Stimulated activated CD8-positive, alpha-beta memory T cell treated with anti-CD3 and anti-CD28 coated beads, Interleukin-15, amount 100 ng/mL, for 48 hours (primary cell): ENCODE measurements at regions not wholly inside any gene's neighbourhood (a gene's known extent, or its start where the extent isn't known, plus 50 kb on each side); places are given as distances from the start of the nearest gene placed in this dataset.

Experiments
- DNase-seq, 2 donors: peaks; one replicate each; pipeline ENCODE4 v3.0.0-alpha.2; 2020; ENCODE audit warnings: low read depth in 2 of 2

- no peak for DNase-seq
Observed at GRCh38 chrX:118167361-118167760, 50.8 kb upstream of the KLHL13 start.

- no peak for DNase-seq
Observed at GRCh38 chrX:118171356-118171755, 54.7 kb upstream of the KLHL13 start.

DNA sequence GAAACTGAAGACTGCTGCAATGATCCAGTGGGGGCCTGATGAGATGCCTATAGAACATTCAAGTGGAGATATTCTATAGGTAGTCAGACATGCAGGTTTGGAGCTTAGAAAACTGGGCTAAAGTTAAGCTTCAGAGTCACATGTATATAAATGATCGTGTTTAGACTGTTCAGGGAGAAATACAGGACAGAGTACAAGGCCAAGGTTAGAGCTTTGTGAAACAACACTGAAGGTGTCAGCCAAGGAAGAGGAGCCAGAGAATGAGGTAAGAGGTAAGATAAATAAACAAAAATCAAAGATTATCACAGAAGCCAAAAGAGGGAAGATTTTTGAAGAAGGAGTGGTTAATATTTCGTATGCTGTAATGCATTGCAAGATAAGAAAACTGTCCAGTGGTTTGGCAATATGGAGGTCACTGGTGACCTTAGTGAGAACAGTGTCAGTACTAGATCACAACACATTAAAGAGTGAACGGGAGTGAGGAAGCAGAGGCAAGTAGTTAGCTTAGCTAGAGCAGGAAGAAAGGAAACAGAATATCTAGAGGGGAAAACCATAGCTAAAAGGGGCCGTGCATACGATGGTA, 58.0 kb upstream of the KLHL13 start:
- DNase-seq: no peak

DNA sequence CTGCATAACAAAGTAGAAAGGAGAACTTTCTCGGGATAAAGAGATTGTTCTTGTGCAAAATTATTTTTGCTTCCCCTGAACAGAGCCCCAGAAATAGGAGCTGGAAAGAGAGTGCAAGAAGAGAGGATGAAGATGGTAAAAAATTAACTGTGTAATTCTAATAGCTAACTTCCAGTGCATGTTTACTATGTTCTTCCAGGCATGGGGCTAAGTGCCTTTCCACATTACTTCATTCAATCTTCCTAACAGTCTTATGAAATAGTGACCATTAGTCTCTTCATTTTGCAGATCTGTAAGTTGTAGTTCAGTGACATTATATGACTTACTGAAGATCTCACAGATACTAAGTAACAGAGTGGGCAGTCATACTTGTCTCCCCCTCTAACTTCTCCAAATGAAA, 61.1 kb upstream of the KLHL13 start:
- DNase-seq: no peak

GRCh38 chrX:118178450-118178849, 61.8 kb upstream of the KLHL13 start:
- DNase-seq: no peak

DNA sequence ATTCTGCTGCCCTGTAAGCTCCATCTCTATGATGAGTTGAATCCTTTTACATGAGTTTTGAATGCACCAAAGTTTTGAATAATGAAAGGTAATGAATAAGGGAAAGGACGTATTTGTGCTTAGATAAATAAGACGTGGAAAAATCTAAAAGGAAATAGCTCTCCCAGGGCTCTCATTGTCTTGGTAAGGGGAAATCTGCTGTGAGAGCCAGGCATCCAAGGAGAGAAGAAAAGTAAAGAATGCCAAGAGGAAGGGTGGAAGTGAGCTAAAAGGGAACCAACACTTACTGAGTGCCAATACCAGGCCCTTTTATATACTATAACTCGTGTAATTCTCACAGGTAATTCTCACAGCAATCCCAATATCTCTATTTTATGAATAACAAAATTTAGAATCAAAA, 62.6 kb upstream of the KLHL13 start:
- no peak for DNase-seq

- DNase-seq: no peak
Observed at GRCh38 chrX:118179718-118180117, 63.1 kb upstream of the KLHL13 start.

- no peak for DNase-seq
Observed at GRCh38 chrX:118181030-118181429, 64.4 kb upstream of the KLHL13 start.

- DNase-seq: no peak
Observed at GRCh38 chrX:118182025-118182424, 65.4 kb upstream of the KLHL13 start.

- no peak for DNase-seq
Observed at GRCh38 chrX:118182681-118183080, 66.1 kb upstream of the KLHL13 start.

GRCh38 chrX:118183606-118184005, 67.0 kb upstream of the KLHL13 start:
- DNase-seq: no peak

DNA sequence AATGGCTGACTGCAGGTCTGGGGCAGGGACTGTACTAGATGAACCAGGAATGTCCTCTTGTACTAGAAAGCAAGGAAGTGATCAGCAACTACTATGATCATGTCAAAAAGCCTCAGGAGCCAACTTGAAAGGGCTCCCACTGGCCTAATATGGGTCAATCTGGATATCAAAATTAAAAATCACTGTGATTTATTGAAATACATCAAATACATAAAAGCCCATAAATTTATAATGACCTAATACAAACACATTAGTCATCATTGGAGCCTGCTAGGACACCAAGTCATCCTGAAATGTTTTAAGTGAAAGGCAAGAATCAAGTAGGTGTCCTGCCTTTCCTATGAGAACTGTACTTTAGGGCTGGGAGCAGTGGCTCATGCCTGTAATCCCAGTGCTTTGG, 70.5 kb upstream of the KLHL13 start:
- no peak for DNase-seq

- no peak for DNase-seq
Observed at GRCh38 chrX:118189000-118189399, 72.4 kb upstream of the KLHL13 start.

DNA sequence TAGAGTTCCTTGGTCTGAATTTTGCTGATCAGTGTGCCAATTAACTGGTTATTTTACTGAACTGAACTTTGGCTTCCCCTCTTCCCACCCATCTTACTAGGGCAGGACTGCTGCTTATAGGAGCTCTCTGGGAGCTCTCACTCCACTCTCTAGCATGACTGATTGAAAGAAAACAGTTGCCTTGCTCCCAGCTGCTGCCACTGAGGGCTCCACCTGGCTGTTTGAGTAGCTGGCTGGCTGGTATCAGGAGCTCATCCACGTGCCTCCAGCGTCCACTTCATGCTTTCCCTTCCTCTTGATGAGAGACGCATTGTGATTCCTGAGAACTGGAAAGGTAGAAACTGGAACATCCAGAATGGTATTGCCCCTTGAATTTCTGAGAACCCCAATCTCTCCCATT, 73.0 kb upstream of the KLHL13 start:
- DNase-seq: no peak

- DNase-seq: no peak
Observed at GRCh38 chrX:118197730-118198129, 81.1 kb upstream of the KLHL13 start.

- no peak for DNase-seq
Observed at GRCh38 chrX:118198577-118198976, 82.0 kb upstream of the KLHL13 start.

GRCh38 chrX:118199997-118200396, 83.4 kb upstream of the KLHL13 start:
- DNase-seq: no peak

DNA sequence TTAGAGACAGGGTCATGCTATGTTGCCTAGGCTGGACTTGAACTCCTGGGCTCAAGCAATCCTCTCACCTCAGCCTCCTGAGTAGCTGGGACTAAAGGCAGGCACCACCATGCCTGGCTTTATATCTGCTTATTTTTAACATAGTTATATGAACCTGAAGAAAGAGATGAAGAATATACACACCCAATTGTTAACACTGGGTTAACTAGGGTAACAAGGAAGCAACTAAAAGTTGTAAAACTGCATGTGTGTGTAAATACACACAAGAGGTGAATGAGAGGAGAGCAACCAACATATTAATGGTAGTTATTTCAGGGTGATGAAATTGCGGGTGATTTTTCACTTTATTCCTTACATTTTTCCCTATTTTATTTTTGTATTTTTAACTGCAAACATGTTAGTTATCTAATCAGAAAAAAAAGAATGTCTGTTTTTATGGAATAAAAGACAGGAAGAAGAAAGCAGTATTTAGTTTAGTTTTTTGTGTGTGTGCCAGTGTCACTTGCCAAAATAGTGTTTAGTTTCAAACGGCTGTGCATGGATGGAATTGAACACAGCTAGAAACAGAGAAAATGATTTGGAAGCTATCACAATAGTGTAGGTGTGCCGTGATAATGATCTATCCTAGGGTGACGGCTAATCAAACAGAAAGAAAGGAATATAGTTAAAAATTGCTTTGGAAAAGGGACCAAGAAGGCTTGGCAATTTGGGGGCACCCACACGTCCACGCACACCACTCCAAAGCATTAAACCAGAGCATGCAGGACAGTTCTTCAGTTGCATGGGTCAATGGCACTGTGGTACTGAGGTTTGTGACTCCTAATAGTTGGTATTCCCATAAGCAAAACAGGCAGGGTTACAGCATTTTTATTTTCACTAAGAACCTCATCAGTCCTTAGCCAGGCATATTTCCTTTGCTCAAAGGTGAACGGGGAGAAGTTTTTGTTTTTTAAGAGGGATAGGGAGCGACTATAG, 89.1 kb upstream of the KLHL13 start:
- DNase-seq: no peak

DNA sequence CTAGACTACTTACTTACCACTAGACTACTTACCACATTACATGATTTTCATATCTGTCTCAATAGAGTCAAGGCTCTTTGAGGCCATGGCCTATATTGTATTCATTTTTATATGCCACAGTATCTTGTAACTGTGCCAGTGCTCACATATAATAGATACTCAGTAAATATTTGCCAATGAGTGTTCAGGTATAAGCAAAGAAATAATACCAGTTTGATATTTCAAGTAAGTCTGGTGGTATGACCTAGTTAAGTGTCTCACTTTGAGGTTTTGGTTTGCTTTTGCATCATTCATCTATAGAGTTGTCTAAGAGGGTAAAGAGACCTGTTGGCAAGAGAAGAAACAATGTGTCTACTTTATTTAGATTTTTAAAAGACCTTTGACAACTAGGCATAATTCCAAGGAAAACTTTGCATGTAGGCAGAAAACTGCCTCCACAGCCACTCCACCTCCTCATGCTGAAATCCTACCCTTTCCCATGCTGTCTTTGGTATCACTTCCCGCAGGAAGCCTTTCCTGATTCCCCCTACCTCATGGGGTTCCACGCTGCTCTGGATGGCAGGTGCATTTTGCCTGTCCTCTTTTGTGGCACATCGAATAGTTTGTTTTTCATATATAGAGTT, 91.3 kb upstream of the KLHL13 start:
- no peak for DNase-seq

DNA sequence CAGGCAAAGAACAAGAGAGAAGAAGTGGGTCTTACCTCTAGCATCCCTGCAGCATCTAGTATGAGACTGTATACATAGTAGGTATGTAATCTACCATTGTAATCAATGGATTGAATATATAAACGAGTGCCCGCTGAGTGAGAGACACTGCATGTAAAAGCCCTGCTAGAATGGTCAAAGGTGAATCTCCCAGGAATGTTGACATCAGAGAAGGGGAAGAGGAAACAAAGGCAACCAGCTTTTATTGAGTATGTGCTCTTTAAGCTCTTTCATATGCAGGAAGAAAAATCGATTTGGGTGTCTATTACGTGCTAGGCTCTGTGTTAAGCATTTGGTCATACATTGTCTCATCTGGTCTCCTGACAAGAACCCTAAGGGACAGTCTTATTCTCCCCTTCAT, 91.9 kb upstream of the KLHL13 start:
- DNase-seq: no peak

GRCh38 chrX:118211891-118212816, 95.5 kb upstream of the KLHL13 start:
- DNase-seq: no peak

- DNase-seq: no peak
Observed at GRCh38 chrX:118212817-118213183, 96.2 kb upstream of the KLHL13 start.
